Choroid plexus epithelial cell (primary cell): ENCODE measurements at regions not wholly inside any gene's neighbourhood (a gene's known extent, or its start where the extent isn't known, plus 50 kb on each side); places are given as distances from the start of the nearest gene placed in this dataset.

Experiments used
- DNase-seq: peaks from one replicate; pipeline ENCODE4 v3.0.0-alpha.2; 2010; ENCODE audit warnings: low read depth
- H3K4me3 ChIP-seq: 2 replicates; pipeline ENCODE4 v1.5.1; 2011; ENCODE audit warnings: low read depth, mild to moderate bottlenecking, control low read depth, low read length, moderate library complexity
- TF ChIP-seq, protein P1 (sequence below): conservative IDR thresholded peaks from 2 replicates; pipeline ENCODE4 v1.5.1; 2011; ENCODE audit warnings: low read depth, mild to moderate bottlenecking, control low read depth, inconsistent platforms, low read length, moderate library complexity

DNA sequence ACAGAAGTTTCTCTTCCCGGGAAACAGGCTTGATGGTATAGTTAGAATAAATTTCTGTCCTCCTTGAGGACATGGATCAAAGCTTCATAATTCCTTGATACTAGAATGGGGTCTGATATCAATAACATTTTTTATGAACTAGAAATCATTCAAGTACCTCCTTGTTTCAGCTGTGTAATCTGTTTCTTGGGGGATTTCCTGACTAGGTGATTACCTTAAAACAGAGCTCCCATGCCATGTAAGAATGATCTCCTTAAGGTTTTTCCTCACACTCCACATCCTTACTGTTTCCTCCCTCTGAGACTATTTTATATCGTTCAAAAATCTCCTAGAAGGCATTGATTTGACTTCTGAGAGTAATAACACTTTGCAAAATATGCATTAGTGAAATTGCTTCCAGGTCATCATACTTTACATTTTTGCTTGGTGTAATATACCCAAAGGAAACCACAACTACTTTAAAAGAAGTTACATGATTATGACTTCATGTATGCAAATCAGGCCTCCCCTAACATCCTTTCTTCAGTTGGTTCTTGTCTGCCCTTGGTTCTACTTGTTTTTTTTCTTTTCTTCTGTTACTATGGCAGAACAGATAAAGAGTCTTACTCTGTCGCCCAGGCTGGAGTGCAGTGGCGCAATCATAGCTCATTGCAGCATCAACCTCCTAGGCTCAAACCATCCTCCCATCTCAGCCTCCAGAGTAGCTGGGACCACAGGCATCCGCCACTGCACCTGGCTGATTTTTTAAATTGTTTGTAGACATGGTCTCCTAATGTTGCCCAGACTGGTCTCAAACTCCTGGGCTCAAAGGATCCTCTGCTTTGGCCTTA, 388.8 kb downstream of the ZFHX3 start:
- DNase-seq = peak; percentile 54
- TF ChIP-seq, protein P1, sequence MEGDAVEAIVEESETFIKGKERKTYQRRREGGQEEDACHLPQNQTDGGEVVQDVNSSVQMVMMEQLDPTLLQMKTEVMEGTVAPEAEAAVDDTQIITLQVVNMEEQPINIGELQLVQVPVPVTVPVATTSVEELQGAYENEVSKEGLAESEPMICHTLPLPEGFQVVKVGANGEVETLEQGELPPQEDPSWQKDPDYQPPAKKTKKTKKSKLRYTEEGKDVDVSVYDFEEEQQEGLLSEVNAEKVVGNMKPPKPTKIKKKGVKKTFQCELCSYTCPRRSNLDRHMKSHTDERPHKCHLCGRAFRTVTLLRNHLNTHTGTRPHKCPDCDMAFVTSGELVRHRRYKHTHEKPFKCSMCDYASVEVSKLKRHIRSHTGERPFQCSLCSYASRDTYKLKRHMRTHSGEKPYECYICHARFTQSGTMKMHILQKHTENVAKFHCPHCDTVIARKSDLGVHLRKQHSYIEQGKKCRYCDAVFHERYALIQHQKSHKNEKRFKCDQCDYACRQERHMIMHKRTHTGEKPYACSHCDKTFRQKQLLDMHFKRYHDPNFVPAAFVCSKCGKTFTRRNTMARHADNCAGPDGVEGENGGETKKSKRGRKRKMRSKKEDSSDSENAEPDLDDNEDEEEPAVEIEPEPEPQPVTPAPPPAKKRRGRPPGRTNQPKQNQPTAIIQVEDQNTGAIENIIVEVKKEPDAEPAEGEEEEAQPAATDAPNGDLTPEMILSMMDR = no peak
- no peak overlapping the region for H3K4me3 ChIP-seq

GRCh38 chr16:72657791-72658190, 390.1 kb downstream of the ZFHX3 start:
- DNase-seq = no peak
- TF ChIP-seq, protein P1 = no peak
- no peak overlapping the region for H3K4me3 ChIP-seq

DNA sequence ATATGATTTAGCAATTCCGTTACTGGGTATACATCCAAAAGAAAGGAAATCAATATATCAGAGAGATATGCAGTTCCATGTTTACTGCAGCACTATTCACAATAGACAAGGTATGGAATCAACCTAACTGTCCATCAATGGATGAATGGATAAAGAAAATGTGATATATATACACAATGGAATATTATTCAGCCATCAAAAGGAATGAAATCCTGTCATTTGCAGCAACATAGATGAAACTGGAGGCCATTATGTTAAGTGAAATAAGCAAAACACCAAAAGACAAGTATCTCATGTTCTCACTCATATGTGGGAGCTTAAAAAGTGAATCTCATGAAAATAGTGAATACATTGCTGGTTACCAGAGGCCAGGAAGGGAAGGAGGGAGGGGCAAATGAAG, 390.8 kb downstream of the ZFHX3 start:
- no peak overlapping the region for H3K4me3 ChIP-seq
- no peak for DNase-seq
- TF ChIP-seq, protein P1 = no peak

DNA sequence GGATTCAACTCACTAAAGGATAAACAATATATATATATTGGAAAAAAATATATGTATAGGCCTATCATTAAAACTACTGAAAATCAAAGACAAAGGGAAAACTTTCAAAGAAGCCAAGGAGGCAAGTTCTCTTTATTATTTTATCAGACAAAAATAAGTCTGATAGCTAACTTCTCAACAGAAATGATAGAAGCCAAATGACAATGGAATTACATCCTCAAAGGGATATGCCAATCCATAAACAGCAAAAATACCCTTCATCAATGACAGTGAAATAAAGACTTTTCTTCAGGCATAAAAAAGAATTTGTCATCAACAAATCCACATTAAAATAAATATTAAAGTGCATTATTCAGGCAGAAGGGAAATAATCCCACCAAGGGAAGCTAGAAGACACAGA, 393.4 kb downstream of the ZFHX3 start:
- DNase-seq = no peak
- TF ChIP-seq, protein P1 = no peak
- no peak overlapping the region for H3K4me3 ChIP-seq

GRCh38 chr16:72649254-72649944, 398.5 kb downstream of the ZFHX3 start:
- DNase-seq = no peak
- no peak overlapping the region for H3K4me3 ChIP-seq
- TF ChIP-seq, protein P1 = no peak

- no peak for DNase-seq
- no peak overlapping the region for H3K4me3 ChIP-seq
- TF ChIP-seq, protein P1 = no peak
Observed at GRCh38 chr16:72646615-72647014, 401.3 kb downstream of the ZFHX3 start.

GRCh38 chr16:72645538-72645937, 402.4 kb downstream of the ZFHX3 start:
- DNase-seq = no peak
- TF ChIP-seq, protein P1 = no peak
- H3K4me3 ChIP-seq = no peak overlapping the region
